ENCODE measurements at regions not wholly inside any gene's neighbourhood (a gene's known extent, or its start where the extent isn't known, plus 50 kb on each side); places are given as distances from the start of the nearest gene placed in this dataset.

- no peak for DNase-seq
These were observed 92.9 kb upstream of the IGF1 start for GRCh38 chr12:102573237-102573636.

GRCh38 chr12:102571889-102572288, 91.5 kb upstream of the IGF1 start:
- DNase-seq, result no peak

- no peak for DNase-seq
These were observed 89.9 kb upstream of the IGF1 start for GRCh38 chr12:102570256-102570655.

- DNase-seq, result no peak
These were observed 89.4 kb upstream of the IGF1 start for GRCh38 chr12:102569803-102570202.

- no peak for DNase-seq
These were observed 87.9 kb upstream of the IGF1 start for GRCh38 chr12:102568276-102568675.

GRCh38 chr12:102567031-102567985, 86.9 kb upstream of the IGF1 start:
- DNase-seq, result no peak

- no peak for DNase-seq
These were observed 85.2 kb upstream of the IGF1 start for GRCh38 chr12:102565555-102565954.

GRCh38 chr12:102564026-102564425, 83.7 kb upstream of the IGF1 start:
- no peak for DNase-seq

GRCh38 chr12:102562836-102563425, 82.6 kb upstream of the IGF1 start:
- no peak for DNase-seq

GRCh38 chr12:102551186-102551585, 70.8 kb upstream of the IGF1 start:
- DNase-seq, result no peak

- DNase-seq, result no peak
These were observed 69.3 kb upstream of the IGF1 start for GRCh38 chr12:102549691-102550090.

GRCh38 chr12:102548543-102548942, 68.2 kb upstream of the IGF1 start:
- DNase-seq, result no peak

GRCh38 chr12:102543494-102544485, 63.4 kb upstream of the IGF1 start:
- DNase-seq, result no peak

GRCh38 chr12:102542816-102543440, 62.6 kb upstream of the IGF1 start:
- no peak for DNase-seq

- no peak for DNase-seq
These were observed 60.5 kb upstream of the IGF1 start for GRCh38 chr12:102540815-102541385.

- no peak for DNase-seq
These were observed 59.5 kb upstream of the IGF1 start for GRCh38 chr12:102539651-102540553.

- DNase-seq, result no peak
These were observed 54.9 kb upstream of the IGF1 start for GRCh38 chr12:102535306-102535705.

- DNase-seq, result no peak
These were observed 54.5 kb upstream of the IGF1 start for GRCh38 chr12:102534899-102535298.

- DNase-seq, result no peak
These were observed 53.3 kb upstream of the IGF1 start for GRCh38 chr12:102533483-102534215.
